GM12878 (cell line): ENCODE measurements at regions not wholly inside any gene's neighbourhood (a gene's known extent, or its start where the extent isn't known, plus 50 kb on each side); places are given as distances from the start of the nearest gene placed in this dataset.

ENCODE experiments used
- ATAC-seq: fragments of 200-7000 bp; cut with Tn5 transposase; 3 replicates; pipeline ENCODE4 v1.9.1; 2020; ENCODE audit warnings: mild to moderate bottlenecking, moderate library complexity
- BruUV-seq: library from RNA; stranded (reverse); fragments of 400-500 nt; replicated peaks from 2 replicates; lab custom pipeline; 2021; lab: Mats Ljungman, UMichigan
- CTCF ChIA-PET: fragments of 300-600 bp; sonication (Branson Sonifier 250); formaldehyde crosslinking; extraction: SDS; loops from one replicate; lab custom pipeline; 2021; ENCODE audit warnings: inconsistent platforms; lab: Yijun Ruan, JAX
- POLR2A ChIA-PET: fragments of 350-600 bp; formaldehyde crosslinking; extraction: SDS; loops from one replicate; lab custom pipeline; 2021; ENCODE audit warnings: inconsistent platforms; lab: Charles Lee
- RAD21 ChIA-PET: fragments of 300-600 bp; sonication (Branson Sonifier 250); formaldehyde crosslinking; loops from one replicate; lab custom pipeline; 2023; ENCODE audit warnings: antibody characterized with exemption; ENCODE audit not compliant: unreplicated experiment; lab: Charles Lee
- SMC1A ChIA-PET: fragments of 300-600 bp; sonication (Branson Sonifier 250); formaldehyde crosslinking; loops from one replicate; lab custom pipeline; 2023; ENCODE audit not compliant: unreplicated experiment, uncharacterized antibody; lab: Charles Lee
- DNase-seq: peaks from one replicate; pipeline ENCODE4 v3.0.0-alpha.2; 2011; ENCODE audit warnings: low read depth, low spot score
- FAIRE-seq: peaks from 3 replicates; lab custom pipeline; 2011; peaks lifted over from hg19 to GRCh38; lab: Jason Lieb, UNC
- H2AFZ ChIP-seq: 2 replicates; pipeline ENCODE4 v1.6.0; 2011; ENCODE audit warnings: low read depth, low read length, control low read depth; ENCODE audit not compliant: control insufficient read depth
- H3K27ac ChIP-seq: 2 replicates; pipeline ENCODE4 v1.5.1; 2011; ENCODE audit warnings: control low read depth; ENCODE audit not compliant: control insufficient read depth, insufficient read depth
- H3K27me3 ChIP-seq, 2 experiments: replicated peaks in 1 of 2; 2 replicates each; pipeline versions ENCODE4 v1.6.0 to v1.6.1; 2011; ENCODE audit warnings: low read length in 1 of 2; ENCODE audit not compliant: control insufficient read depth in 2 of 2, insufficient read depth in 2 of 2
- H3K36me3 ChIP-seq, 2 experiments: 2 replicates each; pipeline ENCODE4 v1.5.1; 2011; ENCODE audit warnings: low read length in 1 of 2; ENCODE audit not compliant: control insufficient read depth in 2 of 2, insufficient read depth in 2 of 2
- H3K4me1 ChIP-seq: 2 replicates; pipeline ENCODE4 v1.6.1; 2011; ENCODE audit warnings: mild to moderate bottlenecking, low read length, moderate library complexity, mixed read lengths; ENCODE audit not compliant: control insufficient read depth, insufficient read depth
- H3K4me2 ChIP-seq: 2 replicates; pipeline ENCODE4 v1.6.0; 2011; ENCODE audit warnings: control low read depth; ENCODE audit not compliant: control insufficient read depth, insufficient read depth
- H3K4me3 ChIP-seq: fragments of 200-600 bp; sonication (generic); 2 replicates; pipeline ENCODE4 v1.5.1; 2016
- H3K79me2 ChIP-seq: 2 replicates; pipeline ENCODE4 v1.6.0; 2011; ENCODE audit warnings: low read length; ENCODE audit not compliant: control insufficient read depth, insufficient read depth
- H3K9ac ChIP-seq: 2 replicates; pipeline ENCODE4 v1.8.0; 2011; ENCODE audit warnings: low read length, control low read depth, mixed read lengths; ENCODE audit not compliant: control insufficient read depth, insufficient read depth
- H3K9me3 ChIP-seq: replicated peaks from 3 replicates; pipeline ENCODE4 v1.5.1; 2011; ENCODE audit warnings: mild to moderate bottlenecking, low read length; ENCODE audit not compliant: control insufficient read depth, insufficient read depth
- H4K20me1 ChIP-seq: 2 replicates; pipeline ENCODE4 v1.6.0; 2011; ENCODE audit not compliant: control insufficient read depth, insufficient read depth
- CBX3 ChIP-seq: fragments of 200-600 bp; sonication (generic); IDR thresholded peaks from 2 replicates; pipeline ENCODE4 v1.6.1; 2016; ENCODE audit warnings: low read depth, borderline replicate concordance
- CEBPB ChIP-seq, 2 experiments: fragments of 150-350 bp in 1 of 2; IDR thresholded peaks; 2 replicates each; pipeline ENCODE4 v1.6.1; 2012 to 2014; ENCODE audit warnings: low read depth in 2 of 2, low read length in 2 of 2, borderline replicate concordance in 1 of 2, inconsistent platforms in 1 of 2
- ETV6 ChIP-seq, 2 experiments: fragments of 450-650 bp in 1 of 2; IDR thresholded peaks in 1 of 2; conservative IDR thresholded peaks in 1 of 2; 2 replicates each; pipeline ENCODE4 v1.6.1; 2014; ENCODE audit warnings: antibody characterized with exemption in 1 of 2, borderline replicate concordance in 1 of 2, low read depth in 1 of 2, mild to moderate bottlenecking in 1 of 2, moderate library complexity in 1 of 2
- HCFC1 ChIP-seq: fragments of 150-350 bp; IDR thresholded peaks from 2 replicates; pipeline ENCODE4 v1.6.1; 2014; ENCODE audit warnings: low read length
- LARP7 ChIP-seq: fragments of 450-650 bp; IDR thresholded peaks from 2 replicates; pipeline ENCODE4 v1.6.1; 2017; ENCODE audit warnings: mild to moderate bottlenecking
- PAX8 ChIP-seq: fragments of 450-650 bp; IDR thresholded peaks from 2 replicates; pipeline ENCODE4 v1.6.1; 2017; ENCODE audit warnings: mild to moderate bottlenecking, moderate library complexity
- SMAD5 ChIP-seq: IDR thresholded peaks from 2 replicates; pipeline ENCODE4 v1.6.1; 2016; ENCODE audit warnings: antibody characterized with exemption, low read depth
- STAT3 ChIP-seq: IDR thresholded peaks from 2 replicates; pipeline ENCODE4 v1.6.1; 2011; ENCODE audit warnings: low read depth, low read length, improper control_type of control experiment
- YBX1 ChIP-seq: fragments of 450-650 bp; IDR thresholded peaks from 2 replicates; pipeline ENCODE4 v1.6.1; 2016; ENCODE audit warnings: antibody characterized with exemption
- ZBTB33 ChIP-seq: fragments of 450-650 bp; IDR thresholded peaks from 2 replicates; pipeline ENCODE4 v1.6.1; 2017; ENCODE audit warnings: mild to moderate bottlenecking
- ZNF217 ChIP-seq: fragments of 450-650 bp; IDR thresholded peaks from 2 replicates; pipeline ENCODE4 v1.6.1; 2017; ENCODE audit warnings: antibody characterized with exemption, mild to moderate bottlenecking
- WGBS: methylation state at CpG from one replicate; pipeline ENCODE4 v1.1.6; 2016; ENCODE audit warnings: low lambda C conversion rate; ENCODE audit not compliant: insufficient replicate concordance, insufficient coverage; ENCODE audit errors: missing lambda C conversion rate; 5-methylcytosine and 5-hydroxymethylcytosine counted together
- in situ Hi-C: fragments of 300-500 bp; cut with MboI; formaldehyde crosslinking; loops from 9 replicates; pipeline ENCODE4 v1.14.3; 2018; ENCODE audit warnings: mixed read lengths
- intact Hi-C: fragments of 100-400 bp; cut with micrococcal nuclease; formaldehyde crosslinking; loops from one replicate; pipeline ENCODE4 v1.14.2; 2022; ENCODE audit not compliant: unreplicated experiment

DNA sequence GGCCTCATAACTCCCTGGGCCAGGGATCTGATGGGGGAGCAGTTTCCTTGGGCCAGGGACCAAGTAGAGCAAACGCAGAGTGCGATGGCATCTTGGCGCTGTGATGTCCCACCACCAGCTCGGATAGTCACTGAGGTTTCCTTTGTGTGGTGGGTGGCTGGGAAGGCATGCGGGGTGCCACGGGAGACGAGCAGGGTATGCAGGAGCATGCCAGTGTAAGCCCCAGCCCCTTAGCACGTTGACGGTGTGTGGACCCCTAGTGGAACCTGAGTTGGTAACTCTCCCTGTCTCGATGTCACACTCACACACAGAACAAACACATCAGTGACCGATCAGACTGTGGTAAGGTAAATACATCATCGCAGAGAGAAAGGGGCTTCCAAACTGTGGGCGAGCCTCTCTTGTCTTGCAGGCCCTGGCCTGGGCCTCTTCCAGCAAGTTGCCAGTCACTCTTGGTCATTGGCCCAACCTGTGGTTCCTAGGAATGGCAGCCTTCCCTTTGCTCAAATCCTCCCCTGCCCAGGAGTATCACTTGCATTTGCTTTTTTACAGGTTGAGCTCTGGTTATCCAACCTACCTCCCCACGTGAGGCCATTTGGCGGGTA is 231.6 kb upstream of the GPR26 start:
- in situ Hi-C loops: no loop called here
- TF ChIP-seq ZNF217 (no peak), LARP7 (no peak), HCFC1 (no peak), YBX1 (no peak), SMAD5 (no peak), STAT3 (no peak), ZBTB33 (no peak), CBX3 (no peak), CEBPB (IDR thresholded peaks at IDR 0.05; ENCODE audit: borderline replicate concordance in 1 of 2, low read depth in 2 of 2, low read length in 2 of 2) (no peak), ETV6 (conservative IDR thresholded peaks at IDR 0.05 in 1 of 2, IDR thresholded peaks at IDR 0.05 in 1 of 2; ENCODE audit: borderline replicate concordance in 1 of 2, low read depth in 1 of 2) (no peak), PAX8 (no peak)
- Histone ChIP-seq H3K27me3 (no peaks in the 10 kb centered on the region), H3K36me3 (no peaks in the 10 kb centered on the region), H2AFZ (no peak overlapping the region), H3K9ac (no peak overlapping the region), H3K4me2 (no peak overlapping the region), H3K9me3 (no peaks in the 10 kb centered on the region; the same call in 2 of the 3 replicates), H4K20me1 (no peaks in the 10 kb centered on the region), H3K4me3 (no peak overlapping the region), H3K4me1 (no peaks in the 10 kb centered on the region; the same call in 1 of the 2 replicates), H3K27ac (no peak overlapping the region), H3K79me2 (no peaks in the 10 kb centered on the region)
- POLR2A ChIA-PET: interaction anchor here (0.6 kb wide), 1 partner anchor 17 kb away, joined by 3 read pairs; no protein-coding TSS in a partner anchor
- 81% methylated on average over 15 of the region's 15 CpGs for WGBS
- DNase-seq (no peak), ATAC-seq (no peak), FAIRE-seq (no peak)
- CTCF ChIA-PET: no interaction called here
- SMC1A ChIA-PET: no interaction called here
- intact Hi-C loops: no loop called here
- no TSS peak for BruUV-seq
- RAD21 ChIA-PET: no interaction called here
